Left colon (tissue), 2 donors: ENCODE measurements at regions not wholly inside any gene's neighbourhood (a gene's known extent, or its start where the extent isn't known, plus 50 kb on each side); places are given as distances from the start of the nearest gene placed in this dataset.

Experiments used
- ATAC-seq: fragments of 200-7000 bp; cut with Tn5 transposase; one replicate; pipeline ENCODE4 v1.9.1; 2020; ENCODE audit warnings: mild to moderate bottlenecking, moderate library complexity
- DNase-seq, 2 donors: peaks; one replicate each; pipeline ENCODE4 v3.0.0-alpha.2; 2020
- intact Hi-C, 2 donors: fragments of 100-400 bp; cut with DNase I in 1 of 2; cut with micrococcal nuclease in 1 of 2; formaldehyde crosslinking; loops; one replicate each; pipeline versions ENCODE4 v1.11.2 to v1.14.0; 2022; cut with DNase I, micrococcal nuclease
- donor health status: DM: no; HTN: no; CAD: no.
- donor health status: DM: yes; HTN: yes; CAD: no.

DNA sequence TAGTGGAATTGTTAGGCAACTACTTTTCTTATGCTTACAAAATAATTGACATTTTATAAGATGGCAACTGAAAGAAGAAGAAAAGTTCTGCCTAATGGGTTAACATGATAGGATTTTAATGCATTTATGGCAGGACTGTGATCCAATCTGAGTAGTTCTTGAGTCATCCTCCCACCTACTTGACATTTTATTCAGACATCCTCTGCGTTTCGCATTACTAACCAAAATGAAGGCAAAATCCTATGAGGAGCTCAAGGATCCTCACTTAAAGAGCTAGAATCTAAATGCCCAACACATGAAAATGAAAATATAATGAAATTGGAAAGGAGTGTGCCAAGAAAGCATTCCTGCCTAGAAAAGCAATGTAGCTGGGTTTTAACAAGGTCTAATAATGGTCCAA lies 581.1 kb upstream of the SEMA6D start:
- intact Hi-C loops = no loop called here
- no peak for DNase-seq
- ATAC-seq = no peak

DNA sequence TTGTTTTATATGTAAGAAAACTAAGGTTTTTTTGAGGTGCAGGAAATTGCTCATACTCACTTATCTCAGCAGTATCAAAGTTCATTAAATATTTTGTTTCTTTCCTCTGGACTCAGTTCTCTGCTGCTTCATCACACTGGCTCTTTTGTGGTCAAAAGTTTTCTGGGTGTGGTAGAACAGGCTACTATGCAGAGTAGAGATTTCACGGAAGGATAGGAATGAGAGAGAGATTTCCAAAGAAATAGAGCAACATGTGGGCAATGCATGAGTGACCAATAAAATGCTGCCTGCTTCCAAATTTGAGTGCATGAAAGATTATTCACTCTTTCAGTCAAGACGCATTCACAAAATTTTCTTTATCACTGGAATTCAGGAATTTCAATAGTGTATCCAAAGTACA lies 577.3 kb upstream of the SEMA6D start:
- no peak for DNase-seq
- intact Hi-C loops = no loop called here
- ATAC-seq = no peak

DNA sequence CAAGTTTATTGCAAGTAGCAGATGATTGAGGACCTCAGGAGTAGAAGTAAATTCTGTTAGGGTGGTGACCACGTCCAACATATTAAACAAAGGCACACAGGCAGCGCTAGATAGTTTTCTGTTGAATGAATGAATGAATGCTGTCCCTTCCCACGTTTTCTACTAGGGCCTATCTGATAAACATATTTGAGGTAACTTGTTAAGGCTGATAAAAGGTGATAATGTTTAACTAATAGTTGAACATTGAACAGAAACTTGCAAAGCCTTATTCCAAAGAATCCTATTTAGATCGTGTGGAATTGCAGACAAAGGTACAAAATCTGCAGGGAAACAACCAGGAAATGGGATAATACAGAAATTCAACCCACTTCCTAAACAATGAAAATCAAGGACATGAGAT lies 559.5 kb upstream of the SEMA6D start:
- ATAC-seq = no peak
- intact Hi-C loops = no loop called here

DNA sequence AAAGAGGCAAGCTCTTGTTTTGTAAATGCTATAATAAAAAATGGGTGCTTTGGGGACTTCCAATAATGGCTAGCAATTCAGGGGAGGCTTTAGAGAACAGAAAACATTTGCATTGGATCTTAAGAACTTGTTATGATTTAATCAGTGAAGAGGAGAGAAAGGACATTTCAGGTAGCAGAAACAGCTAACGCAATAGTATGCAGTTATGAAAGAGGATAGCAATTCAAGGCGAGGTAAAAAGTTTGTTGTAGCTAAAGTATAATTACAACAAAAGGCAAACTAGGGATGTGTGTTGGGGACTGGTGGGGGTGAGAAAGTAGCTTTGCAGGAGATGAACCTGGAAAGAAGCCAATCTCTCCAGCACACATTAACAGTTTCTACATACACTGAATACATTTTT lies 558.7 kb upstream of the SEMA6D start:
- no peak for DNase-seq
- intact Hi-C loops = no loop called here
- no peak for ATAC-seq

More for the DNA sequence above, 559.5 kb upstream of the SEMA6D start:
- no peak for DNase-seq

GRCh38 chr15:47177177-47177576 lies 540.1 kb upstream of the SEMA6D start:
- no peak for ATAC-seq
- intact Hi-C loops = no loop called here
- DNase-seq = no peak

- intact Hi-C loops = no loop called here
- DNase-seq (no peak), ATAC-seq (no peak)
Measured at GRCh38 chr15:47179988-47180387, 537.3 kb upstream of the SEMA6D start.

DNA sequence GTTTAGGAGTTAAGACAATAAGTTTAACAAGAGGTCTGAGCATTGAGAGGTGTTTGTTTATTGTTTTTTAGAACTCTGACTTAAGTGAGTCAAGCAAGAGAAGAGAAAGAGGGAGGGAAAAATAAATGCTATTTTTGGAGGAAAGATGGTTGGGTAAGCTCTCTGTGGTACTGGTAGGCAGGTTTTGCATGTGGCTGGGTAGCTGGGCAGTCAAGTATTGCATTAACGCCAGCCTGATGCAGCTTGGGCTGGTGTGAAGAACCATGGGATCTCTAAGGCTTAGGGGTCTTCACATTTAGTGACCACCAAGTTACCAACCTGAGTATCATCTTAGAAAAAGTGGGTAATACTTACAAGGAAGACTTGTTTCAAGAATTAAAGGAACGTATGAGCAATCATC lies 534.5 kb upstream of the SEMA6D start:
- DNase-seq = no peak
- intact Hi-C loops = no loop called here
- no peak for ATAC-seq

DNA sequence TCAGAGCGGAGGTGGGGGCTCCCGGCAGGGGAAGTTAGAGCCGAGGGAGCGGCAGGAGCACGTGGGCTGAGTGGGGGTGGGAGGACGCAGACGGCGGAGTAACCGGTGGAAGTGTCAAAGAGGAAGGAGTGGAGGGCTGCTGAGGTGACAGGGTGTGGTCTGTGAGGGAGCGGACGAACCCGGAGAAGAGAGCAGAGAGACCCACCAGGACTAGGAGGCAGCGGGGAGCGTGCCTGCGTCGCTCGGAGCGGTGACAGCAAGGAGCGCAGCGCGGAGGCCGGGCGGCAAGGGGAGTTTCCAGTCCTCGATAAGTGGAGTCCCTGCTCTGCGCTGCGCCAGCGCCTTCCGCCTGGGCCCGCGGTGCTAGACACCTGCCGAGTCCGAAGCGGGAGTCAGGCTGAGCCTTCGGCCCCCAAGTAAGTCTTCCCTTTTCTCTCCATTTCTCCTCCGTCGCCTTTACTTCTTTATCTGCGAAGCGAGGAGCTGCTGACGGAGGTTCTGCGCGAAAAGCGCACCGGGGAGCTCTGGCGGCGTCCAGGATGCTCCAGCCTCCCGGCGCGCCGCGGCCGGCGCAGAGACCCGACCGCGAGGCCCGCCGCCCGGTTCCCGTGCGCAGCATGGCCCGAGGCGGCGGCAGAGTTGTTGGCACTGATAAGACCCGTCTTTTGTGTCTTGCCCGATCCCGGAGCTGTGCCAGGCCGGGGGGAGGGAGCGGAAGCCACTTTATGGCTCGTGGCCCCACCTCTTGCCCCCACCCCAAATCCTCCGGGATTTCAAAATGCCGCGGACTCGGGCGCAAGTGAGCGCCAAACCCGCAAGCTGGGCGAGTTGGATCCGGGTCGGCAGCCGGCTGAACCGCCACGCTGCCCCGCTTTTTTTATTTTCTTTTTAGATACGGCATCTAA lies 533.0 kb upstream of the SEMA6D start:
- DNase-seq (peak in 1 of 2 donors; percentile 34), ATAC-seq (peak; percentile 69)
- intact Hi-C loops = no loop called here

DNA sequence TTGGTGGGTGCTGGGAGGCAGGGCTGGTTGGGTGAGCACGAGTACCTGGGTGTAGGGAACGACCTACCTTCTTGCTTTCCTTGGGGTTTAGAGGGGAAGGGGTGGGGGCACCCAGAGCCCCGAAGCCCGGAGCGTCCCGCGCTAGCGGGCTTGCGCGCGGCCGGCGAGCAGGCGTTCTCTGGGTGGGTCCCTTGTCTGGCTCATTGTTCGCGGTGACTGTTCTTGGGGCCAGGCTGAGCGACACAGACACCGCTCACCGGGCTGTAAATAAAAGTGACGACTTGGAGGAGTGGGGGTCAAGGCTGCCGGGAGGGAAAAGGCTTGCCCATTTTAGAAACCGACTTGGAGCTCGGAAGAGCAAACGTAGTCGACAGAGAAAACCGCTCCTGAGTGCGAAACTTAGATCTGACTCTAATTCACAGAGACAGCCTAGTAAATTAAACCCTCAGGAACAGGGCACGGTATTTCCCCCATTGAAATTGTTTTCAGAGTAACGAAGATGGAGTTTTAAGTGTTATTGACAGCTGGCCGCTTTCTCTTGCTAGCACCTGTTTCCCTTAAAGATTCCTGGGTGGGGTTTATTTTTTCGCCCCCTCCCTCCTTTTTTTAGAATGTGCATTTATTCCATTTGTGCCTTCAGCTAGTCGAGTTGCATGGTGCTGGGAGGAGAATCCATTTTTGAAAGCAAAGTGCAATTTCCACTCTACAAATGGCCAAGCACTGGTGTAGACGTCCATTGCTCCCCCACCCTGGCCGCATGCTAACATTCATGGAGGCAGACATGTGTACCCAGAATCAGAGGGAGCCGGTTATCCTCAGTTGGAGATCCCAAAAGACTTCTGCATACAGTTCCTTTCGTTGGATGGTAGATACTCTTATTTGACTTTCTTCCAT lies 532.1 kb upstream of the SEMA6D start:
- ATAC-seq = peak; percentile 33
- intact Hi-C loops = no loop called here
- DNase-seq = peak in 1 of 2 donors; percentile 5

GRCh38 chr15:47186075-47186474 lies 531.2 kb upstream of the SEMA6D start:
- intact Hi-C loops = no loop called here
- ATAC-seq = no peak
- DNase-seq = no peak

DNA sequence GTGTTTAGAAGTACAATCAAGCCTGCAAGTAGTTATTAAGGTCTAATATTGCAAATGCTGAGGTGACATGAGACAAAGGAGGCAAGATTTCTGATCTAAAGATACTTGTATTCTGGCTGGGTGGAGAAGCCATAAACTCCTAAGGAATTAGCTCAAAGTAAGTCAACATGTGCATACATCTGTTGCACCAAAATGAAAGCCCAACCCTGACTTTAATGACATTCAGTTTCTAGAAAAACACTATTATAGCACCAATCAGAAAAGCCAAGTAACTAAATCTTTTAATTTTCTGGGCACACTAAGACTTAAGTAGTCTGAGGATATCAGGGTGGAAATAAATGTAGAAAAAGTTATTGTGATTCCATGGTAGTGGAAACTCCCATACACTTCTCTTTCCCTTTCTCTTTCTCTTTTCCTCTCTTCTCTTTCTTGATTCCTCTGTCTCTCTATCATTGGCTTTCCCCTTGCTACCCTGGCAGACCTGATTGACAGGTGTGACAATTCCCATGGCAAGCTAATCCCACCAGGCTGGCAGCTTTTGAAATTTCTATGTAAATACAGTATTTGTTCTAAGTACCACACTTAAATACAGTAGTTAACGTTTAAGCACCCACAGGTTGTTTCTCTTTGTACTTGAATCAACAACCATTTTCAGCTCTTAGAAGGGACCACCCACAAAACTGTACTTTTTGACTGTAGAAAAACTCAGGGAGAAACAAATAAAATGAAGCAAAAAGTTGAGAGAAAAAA lies 528.4 kb upstream of the SEMA6D start:
- intact Hi-C loops = no loop called here
- no peak for DNase-seq
- no peak for ATAC-seq

GRCh38 chr15:47194718-47195117 lies 522.6 kb upstream of the SEMA6D start:
- DNase-seq = no peak
- intact Hi-C loops = loop anchor here in 1 of 2 donors (10.0 kb wide), 1 partner anchor 1090 kb away; no protein-coding TSS in a partner anchor
- peak; percentile 73 for ATAC-seq

DNA sequence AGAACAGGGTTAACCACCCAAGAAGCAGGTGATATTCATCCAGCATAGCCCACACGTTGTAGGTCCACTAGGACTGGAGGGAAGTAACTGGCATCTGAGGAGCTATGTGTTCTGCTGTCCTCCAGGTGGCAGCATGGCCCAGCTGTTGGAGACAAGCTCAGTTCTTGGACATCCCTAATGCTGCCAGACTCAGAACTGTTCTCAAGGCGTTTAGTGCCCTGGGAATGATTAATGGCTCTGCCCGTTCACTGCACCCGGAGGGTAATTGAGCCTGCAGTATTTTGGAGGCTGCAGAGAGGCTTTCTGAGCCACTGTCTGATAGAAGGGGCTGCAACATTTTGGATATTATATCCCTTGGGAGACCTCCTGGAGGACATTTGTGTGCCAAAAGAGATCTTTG lies 521.3 kb upstream of the SEMA6D start:
- DNase-seq = peak; percentile 63 to 70
- ATAC-seq = peak; percentile 100
- intact Hi-C loops = loop anchor here in 1 of 2 donors (2.0 to 10.0 kb wide), 2 partner anchors 793 to 1089 kb away; no protein-coding TSS in a partner anchor

- ATAC-seq = no peak
- intact Hi-C loops = no loop called here
- DNase-seq = no peak
Measured at GRCh38 chr15:47203993-47204392, 513.3 kb upstream of the SEMA6D start.

- intact Hi-C loops = no loop called here
- DNase-seq (no peak), ATAC-seq (no peak)
Measured at GRCh38 chr15:47206358-47206978, 510.8 kb upstream of the SEMA6D start.

DNA sequence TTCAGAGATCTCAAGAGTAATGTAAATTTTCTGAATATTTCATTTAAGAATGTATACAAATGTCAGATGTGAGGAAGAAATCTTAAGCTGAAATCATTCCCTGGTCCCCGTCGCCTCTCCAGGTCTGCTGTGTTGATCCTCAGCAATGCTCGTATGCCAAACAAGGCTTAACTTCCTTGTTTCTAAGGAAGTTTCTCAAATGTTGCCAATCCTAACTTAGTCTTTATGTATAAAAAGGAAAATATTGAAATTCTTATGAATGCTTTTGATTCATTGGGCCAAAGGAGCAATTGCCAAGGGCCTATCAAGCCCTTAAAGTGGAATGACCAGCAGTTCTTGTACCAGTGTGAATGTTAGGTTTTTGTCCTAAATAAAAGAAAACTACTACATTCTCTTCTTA lies 507.7 kb upstream of the SEMA6D start:
- ATAC-seq = no peak
- no peak for DNase-seq
- intact Hi-C loops = no loop called here

GRCh38 chr15:47212222-47213010 lies 504.9 kb upstream of the SEMA6D start:
- intact Hi-C loops = no loop called here
- DNase-seq (no peak), ATAC-seq (no peak)

DNA sequence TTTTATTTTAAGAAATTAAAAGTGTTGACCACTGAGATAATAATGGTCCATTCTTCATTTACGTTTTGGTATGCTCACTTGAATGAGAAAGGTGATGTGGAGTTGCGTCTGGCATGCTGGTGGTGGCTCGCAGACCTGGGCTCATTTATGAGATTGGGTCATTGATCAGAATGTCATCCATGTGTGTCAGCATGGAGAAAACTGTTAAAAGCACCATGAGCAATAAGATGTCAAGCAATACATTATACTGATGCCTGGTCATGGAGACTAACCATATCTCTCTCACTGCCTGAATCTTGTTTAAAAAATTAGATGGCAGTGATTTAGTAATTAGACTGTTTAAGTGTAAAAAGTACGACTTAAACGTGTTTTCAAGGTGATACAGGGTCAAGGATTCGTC lies 503.4 kb upstream of the SEMA6D start:
- intact Hi-C loops = no loop called here
- DNase-seq (no peak), ATAC-seq (no peak)
